Kidney tubule cell (primary cell): ENCODE measurements at regions not wholly inside any gene's neighbourhood (a gene's known extent, or its start where the extent isn't known, plus 50 kb on each side); places are given as distances from the start of the nearest gene placed in this dataset.
"Not testable (repeated sequence)": the region's sequence is repeated elsewhere in the genome, so short reads cannot be mapped to it uniquely, and the experiment has no call there.

ENCODE experiments used
- DNase-seq: peaks from one replicate; pipeline ENCODE4 v3.0.0-alpha.2; 2018; ENCODE audit warnings: low spot score

- DNase-seq: not testable (repeated sequence)
Measured at GRCh38 chr4:8972635-8973034, 101.0 kb upstream of the HMX1 start.

DNA sequence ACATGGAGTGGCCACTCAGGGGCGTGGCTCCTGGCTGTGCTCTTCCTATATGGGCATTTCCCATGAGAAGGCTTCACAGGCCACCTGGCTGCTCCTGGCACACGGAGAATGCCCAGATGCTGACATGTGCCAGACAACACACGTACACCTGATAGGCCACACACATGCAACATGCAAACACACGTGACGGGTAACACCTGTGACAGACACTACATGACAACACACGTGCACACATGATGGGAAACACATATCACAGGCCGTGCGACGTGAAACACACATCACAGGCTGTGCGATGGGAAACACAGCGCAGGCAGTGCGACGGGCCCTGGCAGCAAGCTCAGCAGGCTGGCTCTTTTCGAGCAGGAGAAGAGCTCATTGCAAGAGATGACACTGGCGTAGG lies 94.3 kb upstream of the HMX1 start:
- not testable (repeated sequence) for DNase-seq

- not testable (repeated sequence) for DNase-seq
Measured at GRCh38 chr4:8964201-8964788, 92.7 kb upstream of the HMX1 start.

GRCh38 chr4:8963533-8963932 lies 91.9 kb upstream of the HMX1 start:
- DNase-seq: not testable (repeated sequence)

- peak; percentile 52 for DNase-seq
Measured at GRCh38 chr4:8961343-8961742, 89.7 kb upstream of the HMX1 start.

GRCh38 chr4:8959471-8959870 lies 87.8 kb upstream of the HMX1 start:
- DNase-seq: not testable (repeated sequence)

DNA sequence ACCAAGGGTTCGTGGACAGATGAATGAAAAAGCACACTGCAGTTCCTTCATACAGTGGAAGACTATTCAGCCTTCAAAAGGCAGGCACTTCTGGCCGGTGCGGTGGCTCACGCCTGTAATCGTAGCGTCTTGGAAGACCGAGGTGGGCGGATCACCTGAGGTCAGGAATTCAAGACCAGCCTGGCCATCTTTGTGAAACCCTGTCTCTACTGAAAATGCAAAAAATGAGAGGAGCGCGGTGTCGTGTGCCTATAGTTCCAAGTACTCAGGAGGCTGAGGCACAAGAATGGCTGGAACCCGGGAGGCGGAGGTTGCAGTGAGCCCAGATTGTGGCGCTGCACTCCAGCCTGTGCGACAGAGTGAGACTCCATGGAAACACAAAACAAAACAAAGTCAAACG lies 82.4 kb upstream of the HMX1 start:
- DNase-seq: not testable (repeated sequence)

- not testable (repeated sequence) for DNase-seq
Measured at GRCh38 chr4:8952791-8953190, 81.2 kb upstream of the HMX1 start.

DNA sequence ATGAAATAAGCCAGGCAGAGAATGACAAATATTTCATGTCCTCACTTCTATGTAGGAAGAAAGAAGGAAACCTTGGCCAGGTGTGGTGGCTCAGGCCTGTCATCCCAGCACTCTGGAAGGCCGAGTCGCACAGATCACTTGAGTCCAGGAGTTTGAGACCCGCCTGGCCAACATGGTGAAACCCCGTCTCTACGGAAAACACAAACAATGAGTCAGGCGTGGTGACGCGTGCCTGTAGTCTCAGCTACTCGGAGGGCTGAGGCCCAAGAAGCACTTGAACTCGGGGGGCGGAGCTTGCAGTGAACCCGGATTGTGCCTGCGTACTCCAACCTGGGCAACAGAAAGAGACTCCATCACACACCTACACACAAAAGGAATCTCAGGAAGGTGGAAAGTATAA lies 80.5 kb upstream of the HMX1 start:
- DNase-seq: not testable (repeated sequence)

GRCh38 chr4:8945506-8945905 lies 73.9 kb upstream of the HMX1 start:
- peak; percentile 48 for DNase-seq

- DNase-seq: not testable (repeated sequence)
Measured at GRCh38 chr4:8943367-8943766, 71.7 kb upstream of the HMX1 start.

- not testable (repeated sequence) for DNase-seq
Measured at GRCh38 chr4:8942088-8942487, 70.4 kb upstream of the HMX1 start.

GRCh38 chr4:8941492-8941805 lies 69.8 kb upstream of the HMX1 start:
- not testable (repeated sequence) for DNase-seq

GRCh38 chr4:8940792-8941491 lies 69.3 kb upstream of the HMX1 start:
- peak; percentile 25 for DNase-seq

- no peak for DNase-seq
Measured at GRCh38 chr4:8939840-8940742, 68.5 kb upstream of the HMX1 start.

- no peak for DNase-seq
Measured at GRCh38 chr4:8939160-8939839, 67.7 kb upstream of the HMX1 start.

DNA sequence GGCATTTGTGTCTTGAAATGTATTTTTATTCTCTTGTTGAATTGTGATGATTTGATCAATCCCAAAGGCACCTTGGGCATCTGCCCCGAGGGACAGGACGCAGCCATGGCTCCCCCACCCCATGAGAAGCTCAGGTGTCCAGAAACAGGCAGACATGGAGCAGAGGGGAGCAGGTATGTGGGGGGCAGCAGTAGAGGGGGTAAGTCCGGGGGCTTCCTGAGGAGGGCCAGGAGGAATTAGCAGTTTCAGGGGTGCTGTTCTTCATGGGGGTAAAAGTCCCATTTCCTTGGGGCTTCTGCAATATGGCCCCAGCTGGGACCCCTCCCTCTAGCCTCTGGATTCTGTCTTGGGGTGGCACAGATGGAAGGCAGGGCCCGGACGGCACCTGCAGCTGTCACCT lies 67.0 kb upstream of the HMX1 start:
- no peak for DNase-seq

GRCh38 chr4:8938137-8938536 lies 66.5 kb upstream of the HMX1 start:
- DNase-seq: no peak

DNA sequence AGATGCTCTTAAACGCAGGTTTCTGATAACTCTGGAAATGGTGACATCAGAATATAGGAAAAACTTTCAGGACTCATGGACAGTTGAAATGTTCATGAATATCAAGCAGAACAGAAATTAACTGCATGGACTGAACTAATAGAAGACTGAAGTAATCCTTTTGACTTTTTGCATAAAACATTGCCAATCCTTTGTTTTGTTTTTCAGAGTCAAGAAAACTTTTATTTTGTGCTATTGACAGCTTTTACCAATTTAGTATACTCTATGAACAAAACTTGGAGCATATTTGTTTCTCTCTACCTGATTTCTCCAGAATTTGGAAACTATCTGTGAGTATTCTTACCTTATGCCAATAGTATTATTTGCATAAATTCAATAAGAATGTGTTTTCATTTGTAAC lies 61.2 kb upstream of the HMX1 start:
- DNase-seq: no peak

DNA sequence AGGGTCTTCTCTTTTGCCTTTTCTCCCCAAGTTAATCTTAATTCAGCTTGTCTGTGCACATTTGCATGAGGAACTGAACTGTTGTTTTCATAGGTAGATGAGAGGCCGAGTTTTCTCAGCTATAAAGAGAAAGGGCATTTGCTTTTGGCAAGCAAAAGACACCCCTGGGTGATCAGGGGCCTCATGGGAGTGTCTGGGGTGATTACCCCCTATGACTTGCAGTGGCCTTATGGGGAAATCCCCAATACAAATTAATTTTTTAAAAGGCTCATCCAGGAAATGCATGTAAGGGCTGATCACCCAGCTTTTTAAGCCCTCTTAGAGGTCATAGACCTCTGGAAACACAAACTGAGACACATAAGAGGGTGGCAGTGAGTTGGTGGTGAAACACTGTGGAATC lies 56.4 kb upstream of the HMX1 start:
- no peak for DNase-seq

DNA sequence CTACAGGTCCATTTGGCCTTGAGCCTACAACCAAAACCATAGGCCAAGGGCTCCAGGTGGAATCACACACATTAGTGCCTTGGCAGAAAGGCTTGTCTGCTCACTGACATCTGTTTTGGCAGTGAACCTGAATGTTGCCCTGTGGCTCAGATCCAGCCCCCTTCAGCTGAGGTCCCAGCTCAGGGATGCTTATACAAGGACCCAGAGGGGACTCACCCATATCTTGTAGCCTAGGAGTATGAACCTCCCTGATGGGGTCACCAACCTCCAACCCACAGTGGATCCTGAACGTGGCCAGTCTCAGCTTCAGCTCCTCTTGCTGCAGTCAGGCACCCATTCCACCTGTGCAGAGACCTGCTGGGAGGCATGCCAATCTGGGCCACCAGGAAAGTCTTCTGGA lies 50.8 kb upstream of the HMX1 start:
- DNase-seq: no peak

DNA sequence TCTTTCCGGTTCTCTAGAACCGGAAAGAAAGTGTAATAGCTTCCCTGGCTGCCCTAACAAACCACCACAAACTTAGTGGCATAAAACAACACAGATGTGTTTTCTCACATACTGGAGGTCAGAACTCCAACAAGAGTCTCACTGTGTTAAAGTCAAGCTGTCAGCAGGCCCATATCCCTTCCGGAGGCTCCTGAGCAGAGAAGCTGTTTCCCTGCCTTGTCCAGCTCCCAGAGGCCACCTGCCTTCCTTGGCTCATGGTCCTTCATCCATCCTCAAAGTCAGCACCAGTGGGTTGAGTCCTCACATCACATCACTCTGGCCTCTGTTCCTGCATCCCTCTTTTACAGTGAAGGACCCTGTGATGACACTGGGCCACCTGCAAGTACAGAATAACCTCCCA lies 49.8 kb upstream of the HMX1 start:
- DNase-seq: no peak
